Lower lobe of right lung (tissue), 2 donors: ENCODE measurements at regions not wholly inside any gene's neighbourhood (a gene's known extent, or its start where the extent isn't known, plus 50 kb on each side); places are given as distances from the start of the nearest gene placed in this dataset.

ENCODE experiments used
- ATAC-seq, 2 donors: fragments of 200-7000 bp; cut with Tn5 transposase; one replicate each; pipeline ENCODE4 v1.9.1; 2020 to 2022; ENCODE audit warnings: mild to moderate bottlenecking in 2 of 2, moderate library complexity in 2 of 2
- DNase-seq: peaks from one replicate; pipeline ENCODE4 v3.0.0-alpha.2; 2020
- H3K27ac ChIP-seq: fragments of 200-600 bp; one replicate; pipeline ENCODE4 v1.8.0; 2022
- H3K27me3 ChIP-seq: fragments of 200-600 bp; one replicate; pipeline ENCODE4 v1.8.0; 2022; ENCODE audit warnings: low read depth
- H3K36me3 ChIP-seq: fragments of 200-600 bp; one replicate; pipeline ENCODE4 v1.8.0; 2022; ENCODE audit warnings: mild to moderate bottlenecking
- H3K4me1 ChIP-seq: fragments of 200-600 bp; one replicate; pipeline ENCODE4 v1.8.0; 2022
- H3K4me3 ChIP-seq: fragments of 200-600 bp; one replicate; pipeline ENCODE4 v1.8.0; 2022; ENCODE audit warnings: mild to moderate bottlenecking
- H3K9me3 ChIP-seq: fragments of 200-600 bp; one replicate; pipeline ENCODE4 v1.8.0; 2022
- CTCF ChIP-seq: fragments of 200-600 bp; IDR thresholded peaks from one replicate; pipeline ENCODE4 v1.8.0; 2022; ENCODE audit warnings: antibody characterized with exemption, mild to moderate bottlenecking
- intact Hi-C: fragments of 100-400 bp; cut with DNase I; formaldehyde crosslinking; loops from one replicate; pipeline ENCODE4 v1.11.0; 2022
- donor health status: DM: no; HTN: yes; CAD: no; lungs with severe emphysema.

- ATAC-seq = no peak
- H3K27me3 ChIP-seq = no peaks in the 10 kb centered on the region
- no peak overlapping the region for H3K4me3 ChIP-seq
Observed at GRCh38 chr4:128346054-128346716, 58.6 kb upstream of the PGRMC2 start.

GRCh38 chr4:128345650-128346049 is 58.0 kb upstream of the PGRMC2 start:
- DNase-seq (no peak), ATAC-seq (peak; percentile 59 to 79)
- Histone ChIP-seq H3K36me3 (no peaks in the 10 kb centered on the region), H3K9me3 (no peaks in the 10 kb centered on the region), H3K4me3 (no peak overlapping the region), H3K27ac (no peak overlapping the region), H3K4me1 (no peaks in the 10 kb centered on the region), H3K27me3 (no peaks in the 10 kb centered on the region)
- intact Hi-C loops = no loop called here
- TF ChIP-seq CTCF = no peak

More at GRCh38 chr4:128346054-128346716, 58.6 kb upstream of the PGRMC2 start:
- TF ChIP-seq CTCF = no peak
- Histone ChIP-seq H3K9me3 (no peaks in the 10 kb centered on the region), H3K36me3 (no peaks in the 10 kb centered on the region), H3K27ac (no peak overlapping the region), H3K4me1 (no peaks in the 10 kb centered on the region)
- DNase-seq = no peak
- intact Hi-C loops = no loop called here

- Histone ChIP-seq H3K9me3 (no peaks in the 10 kb centered on the region), H3K4me1 (no peaks in the 10 kb centered on the region), H3K27me3 (no peaks in the 10 kb centered on the region), H3K4me3 (no peak overlapping the region), H3K27ac (no peak overlapping the region), H3K36me3 (no peaks in the 10 kb centered on the region)
- no peak for ATAC-seq
- intact Hi-C loops = no loop called here
- DNase-seq = no peak
- no peak for TF ChIP-seq CTCF
Observed at GRCh38 chr4:128342762-128343161, 55.1 kb upstream of the PGRMC2 start.

- no peaks in the 10 kb centered on the region for H3K27me3 ChIP-seq
- no peaks in the 10 kb centered on the region for H3K36me3 ChIP-seq
- no peak for TF ChIP-seq CTCF
- intact Hi-C loops = no loop called here
- H3K4me3 ChIP-seq = no peak overlapping the region
- no peak overlapping the region for H3K27ac ChIP-seq
- ATAC-seq (no peak), DNase-seq (no peak)
- H3K4me1 ChIP-seq = no peaks in the 10 kb centered on the region
- no peaks in the 10 kb centered on the region for H3K9me3 ChIP-seq
Observed at GRCh38 chr4:128341634-128342033, 54.0 kb upstream of the PGRMC2 start.

- Histone ChIP-seq H3K27me3 (no peaks in the 10 kb centered on the region), H3K4me3 (no peak overlapping the region), H3K4me1 (no peaks in the 10 kb centered on the region), H3K27ac (no peak overlapping the region), H3K36me3 (no peaks in the 10 kb centered on the region), H3K9me3 (no peaks in the 10 kb centered on the region)
- intact Hi-C loops = no loop called here
- ATAC-seq (peak in 1 of 2 donors; percentile 48), DNase-seq (no peak)
- TF ChIP-seq CTCF = no peak
Observed at GRCh38 chr4:128338634-128339355, 51.2 kb upstream of the PGRMC2 start.
